Skin epidermis (tissue), 12 donors: ENCODE measurements at regions not wholly inside any gene's neighbourhood (a gene's known extent, or its start where the extent isn't known, plus 50 kb on each side); places are given as distances from the start of the nearest gene placed in this dataset.
"Not testable (repeated sequence)": the region's sequence is repeated elsewhere in the genome, so short reads cannot be mapped to it uniquely, and the experiment has no call there.

Experiments used
- H3K27ac ChIP-seq, 21 experiments: fragments of 200-600 bp; sonication (generic) in 11 of 21; one replicate each; pipeline ENCODE4 v1.5.0; 2020; ENCODE audit warnings: mild to moderate bottlenecking in 3 of 21, inconsistent platforms in 2 of 21, moderate library complexity in 2 of 21
- H3K4me3 ChIP-seq, 7 experiments: fragments of 200-600 bp; sonication (generic) in 2 of 7; one replicate each; pipeline ENCODE4 v1.5.0; 2020; ENCODE audit warnings: inconsistent platforms in 2 of 7, mild to moderate bottlenecking in 2 of 7, moderate library complexity in 1 of 7

GRCh38 chr2:67906547-67906946 lies 156.3 kb downstream of the C1D start:
- not testable (repeated sequence) for H3K4me3 ChIP-seq, H3K27ac ChIP-seq

- Histone ChIP-seq H3K27ac (peak overlapping the region in 13 of 21 experiments; percentile 10 to 82 (median 49)), H3K4me3 (no peak overlapping the region)
Measured at GRCh38 chr2:67917332-67918054, 145.3 kb downstream of the C1D start.

- peak overlapping the region in 3 of 21 experiments; percentile 48 to 82 (median 58) for H3K27ac ChIP-seq
- no peak overlapping the region for H3K4me3 ChIP-seq
Measured at GRCh38 chr2:67918471-67918870, 144.3 kb downstream of the C1D start.

- Histone ChIP-seq H3K4me3 (no peak overlapping the region), H3K27ac (no peak overlapping the region)
Measured at GRCh38 chr2:67919490-67919889, 143.3 kb downstream of the C1D start.

GRCh38 chr2:67922080-67922785 lies 140.6 kb downstream of the C1D start:
- H3K27ac ChIP-seq = no peak overlapping the region

GRCh38 chr2:67923696-67924095 lies 139.1 kb downstream of the C1D start:
- Histone ChIP-seq H3K27ac (no peak overlapping the region), H3K4me3 (no peak overlapping the region)

More at GRCh38 chr2:67922080-67922785, 140.6 kb downstream of the C1D start:
- no peak overlapping the region for H3K4me3 ChIP-seq

- no peak overlapping the region for H3K4me3 ChIP-seq
- no peak overlapping the region for H3K27ac ChIP-seq
Measured at GRCh38 chr2:67927501-67927900, 135.3 kb downstream of the C1D start.

- Histone ChIP-seq H3K4me3 (no peak overlapping the region), H3K27ac (no peak overlapping the region)
Measured at GRCh38 chr2:67930156-67930555, 132.6 kb downstream of the C1D start.

GRCh38 chr2:67936969-67937368 lies 125.8 kb downstream of the C1D start:
- Histone ChIP-seq H3K27ac (no peak overlapping the region), H3K4me3 (no peak overlapping the region)

- Histone ChIP-seq H3K27ac (peak overlapping the region in 4 of 21 experiments; percentile 7 to 29 (median 18)), H3K4me3 (no peak overlapping the region)
Measured at GRCh38 chr2:67938053-67938452, 124.8 kb downstream of the C1D start.

GRCh38 chr2:67945056-67945455 lies 117.7 kb downstream of the C1D start:
- H3K4me3 ChIP-seq = no peak overlapping the region
- H3K27ac ChIP-seq = no peak overlapping the region

- H3K4me3 ChIP-seq = no peak overlapping the region
- H3K27ac ChIP-seq = no peak overlapping the region
Measured at GRCh38 chr2:67945940-67946339, 116.9 kb downstream of the C1D start.

GRCh38 chr2:67948057-67948456 lies 114.7 kb downstream of the C1D start:
- no peak overlapping the region for H3K27ac ChIP-seq
- no peak overlapping the region for H3K4me3 ChIP-seq

- H3K4me3 ChIP-seq = no peak overlapping the region
- H3K27ac ChIP-seq = no peak overlapping the region
Measured at GRCh38 chr2:67948506-67948905, 114.3 kb downstream of the C1D start.

GRCh38 chr2:67950018-67950417 lies 112.8 kb downstream of the C1D start:
- no peak overlapping the region for H3K27ac ChIP-seq
- no peak overlapping the region for H3K4me3 ChIP-seq

GRCh38 chr2:67950919-67951318 lies 111.9 kb downstream of the C1D start:
- Histone ChIP-seq H3K27ac (no peak overlapping the region), H3K4me3 (no peak overlapping the region)

- Histone ChIP-seq H3K27ac (no peak overlapping the region), H3K4me3 (no peak overlapping the region)
Measured at GRCh38 chr2:67952066-67952465, 110.7 kb downstream of the C1D start.

GRCh38 chr2:67954093-67954748 lies 108.6 kb downstream of the C1D start:
- H3K27ac ChIP-seq = peak overlapping the region in 4 of 21 experiments; percentile 3 to 42 (median 6)

GRCh38 chr2:67955748-67956603 lies 106.8 kb downstream of the C1D start:
- Histone ChIP-seq H3K4me3 (no peak overlapping the region), H3K27ac (no peak overlapping the region)

More at GRCh38 chr2:67954093-67954748, 108.6 kb downstream of the C1D start:
- no peak overlapping the region for H3K4me3 ChIP-seq

GRCh38 chr2:67965246-67965645 lies 97.6 kb downstream of the C1D start:
- H3K4me3 ChIP-seq = no peak overlapping the region
- peak overlapping the region in 1 of 21 experiments; percentile 19 for H3K27ac ChIP-seq
